Loucy (cell line): ENCODE measurements at regions not wholly inside any gene's neighbourhood (a gene's known extent, or its start where the extent isn't known, plus 50 kb on each side); places are given as distances from the start of the nearest gene placed in this dataset.

Source experiments
- H2AFZ ChIP-seq: fragments of 200-600 bp; sonication (generic); 2 replicates; pipeline ENCODE4 v1.6.0; 2016; ENCODE audit warnings: antibody characterized with exemption, mild to moderate bottlenecking, low read length, moderate library complexity
- H3F3A ChIP-seq: fragments of 200-600 bp; 2 replicates; pipeline ENCODE4 v1.6.0; 2016; ENCODE audit warnings: antibody characterized with exemption, low read depth, mild to moderate bottlenecking
- H3K27me3 ChIP-seq: fragments of 200-600 bp; sonication (generic); 2 replicates; pipeline ENCODE4 v1.6.1; 2014; ENCODE audit warnings: low read length, mild to moderate bottlenecking; ENCODE audit not compliant: insufficient read depth, poor library complexity, severe bottlenecking
- H3K36me3 ChIP-seq: fragments of 200-600 bp; sonication (generic); 2 replicates; pipeline ENCODE4 v1.6.1; 2016; ENCODE audit warnings: low read length; ENCODE audit not compliant: insufficient read depth
- H3K4me1 ChIP-seq: fragments of 200-600 bp; sonication (generic); 2 replicates; pipeline ENCODE4 v1.5.1; 2014; ENCODE audit warnings: low read length, mild to moderate bottlenecking; ENCODE audit not compliant: insufficient read depth, poor library complexity, severe bottlenecking
- H3K4me2 ChIP-seq: fragments of 200-600 bp; sonication (generic); 2 replicates; pipeline ENCODE4 v1.6.0; 2014; ENCODE audit warnings: antibody characterized with exemption, low read length, low read depth, mild to moderate bottlenecking; ENCODE audit not compliant: poor library complexity, severe bottlenecking
- H3K4me3 ChIP-seq: fragments of 200-600 bp; sonication (generic); 2 replicates; pipeline ENCODE4 v1.5.1; 2014; ENCODE audit warnings: low read length, mild to moderate bottlenecking, mixed read lengths; ENCODE audit not compliant: poor library complexity, severe bottlenecking
- H3K79me2 ChIP-seq: fragments of 200-600 bp; sonication (generic); 2 replicates; pipeline ENCODE4 v1.6.1; 2014; ENCODE audit warnings: low read length; ENCODE audit not compliant: insufficient read depth
- H3K9ac ChIP-seq: fragments of 200-600 bp; sonication (generic); 2 replicates; pipeline ENCODE4 v1.6.0; 2014; ENCODE audit warnings: mild to moderate bottlenecking, low read depth, low read length, moderate library complexity; ENCODE audit not compliant: poor library complexity, severe bottlenecking
- H3K9me2 ChIP-seq: fragments of 200-600 bp; sonication (generic); replicated peaks from 2 replicates; pipeline ENCODE4 v1.6.1; 2016; ENCODE audit warnings: low read depth, low read length, mixed read lengths
- H3K9me3 ChIP-seq: fragments of 200-600 bp; sonication (generic); 2 replicates; pipeline ENCODE4 v1.6.1; 2014; ENCODE audit warnings: mild to moderate bottlenecking, antibody characterized with exemption, low read length, low read depth; ENCODE audit not compliant: insufficient read depth
- H4K20me1 ChIP-seq: fragments of 200-600 bp; sonication (generic); 2 replicates; pipeline ENCODE4 v1.6.0; 2014; ENCODE audit warnings: antibody characterized with exemption, low read length, mild to moderate bottlenecking; ENCODE audit not compliant: insufficient read depth, poor library complexity, severe bottlenecking
- EZH2phosphoT487 ChIP-seq: fragments of 200-600 bp; IDR thresholded peaks from 2 replicates; pipeline ENCODE4 v1.6.1; 2018; ENCODE audit warnings: antibody characterized with exemption, mild to moderate bottlenecking, moderate library complexity, borderline replicate concordance
- TF ChIP-seq, protein P1 (sequence below): fragments of 200-600 bp; sonication (generic); conservative IDR thresholded peaks from 2 replicates; pipeline ENCODE4 v1.5.1; 2014; ENCODE audit warnings: mild to moderate bottlenecking, antibody characterized with exemption, low read length

DNA sequence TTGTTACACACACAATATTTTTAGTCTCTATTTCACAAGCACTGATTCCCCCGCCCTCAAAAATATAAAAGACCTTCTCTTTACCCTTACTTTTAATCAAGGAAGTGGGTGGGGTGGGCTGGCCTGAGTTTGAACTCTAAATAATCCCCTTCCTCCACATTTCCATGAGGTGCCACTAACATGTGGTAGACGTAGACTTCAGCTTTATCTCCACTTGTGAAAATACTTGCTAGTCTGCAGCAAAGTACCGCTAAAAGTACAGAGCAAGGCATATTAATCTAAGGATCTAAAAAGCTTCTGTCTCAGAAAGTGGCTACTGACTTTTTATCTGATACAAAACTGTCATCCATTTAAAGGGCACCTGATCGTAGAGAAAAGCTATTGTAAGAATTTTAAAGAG is 739.6 kb upstream of the SLC10A2 start:
- Histone ChIP-seq H4K20me1 (no peaks in the 10 kb centered on the region), H3K9ac (no peak overlapping the region), H2AFZ (no peak overlapping the region), H3K36me3 (no peaks in the 10 kb centered on the region), H3K79me2 (no peaks in the 10 kb centered on the region), H3F3A (no peaks in the 10 kb centered on the region), H3K27me3 (no peaks in the 10 kb centered on the region), H3K4me2 (no peak overlapping the region), H3K9me2 (no peaks in the 10 kb centered on the region), H3K4me1 (no peaks in the 10 kb centered on the region), H3K9me3 (no peaks in the 10 kb centered on the region), H3K4me3 (no peak overlapping the region)
- TF ChIP-seq, protein P1, sequence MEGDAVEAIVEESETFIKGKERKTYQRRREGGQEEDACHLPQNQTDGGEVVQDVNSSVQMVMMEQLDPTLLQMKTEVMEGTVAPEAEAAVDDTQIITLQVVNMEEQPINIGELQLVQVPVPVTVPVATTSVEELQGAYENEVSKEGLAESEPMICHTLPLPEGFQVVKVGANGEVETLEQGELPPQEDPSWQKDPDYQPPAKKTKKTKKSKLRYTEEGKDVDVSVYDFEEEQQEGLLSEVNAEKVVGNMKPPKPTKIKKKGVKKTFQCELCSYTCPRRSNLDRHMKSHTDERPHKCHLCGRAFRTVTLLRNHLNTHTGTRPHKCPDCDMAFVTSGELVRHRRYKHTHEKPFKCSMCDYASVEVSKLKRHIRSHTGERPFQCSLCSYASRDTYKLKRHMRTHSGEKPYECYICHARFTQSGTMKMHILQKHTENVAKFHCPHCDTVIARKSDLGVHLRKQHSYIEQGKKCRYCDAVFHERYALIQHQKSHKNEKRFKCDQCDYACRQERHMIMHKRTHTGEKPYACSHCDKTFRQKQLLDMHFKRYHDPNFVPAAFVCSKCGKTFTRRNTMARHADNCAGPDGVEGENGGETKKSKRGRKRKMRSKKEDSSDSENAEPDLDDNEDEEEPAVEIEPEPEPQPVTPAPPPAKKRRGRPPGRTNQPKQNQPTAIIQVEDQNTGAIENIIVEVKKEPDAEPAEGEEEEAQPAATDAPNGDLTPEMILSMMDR, result no peak
- TF ChIP-seq EZH2phosphoT487, result no peak

DNA sequence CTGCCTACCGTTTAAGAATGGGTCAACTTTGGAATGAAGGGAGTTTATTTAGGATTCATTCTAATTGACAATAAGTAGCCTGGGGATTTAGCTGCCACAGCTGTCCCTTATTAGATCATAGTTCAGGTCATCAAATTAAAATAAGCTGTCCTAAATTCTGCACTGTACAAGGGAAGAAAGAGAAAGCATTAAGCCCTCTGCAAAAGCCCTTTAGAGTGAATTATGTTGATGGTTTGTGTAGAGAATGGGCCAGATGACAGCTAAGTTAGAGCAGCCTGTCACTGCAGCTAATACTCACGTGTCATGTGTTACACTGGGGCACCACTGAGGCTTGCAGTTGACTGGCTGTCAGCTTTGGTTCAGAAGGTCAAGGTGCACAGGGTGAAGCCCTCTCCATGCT is 737.1 kb upstream of the SLC10A2 start:
- Histone ChIP-seq H2AFZ (no peak overlapping the region), H3K4me2 (no peak overlapping the region), H3F3A (no peaks in the 10 kb centered on the region), H3K4me1 (no peaks in the 10 kb centered on the region), H3K9me2 (no peaks in the 10 kb centered on the region), H3K4me3 (no peak overlapping the region), H3K9ac (no peak overlapping the region), H3K9me3 (no peaks in the 10 kb centered on the region), H4K20me1 (no peaks in the 10 kb centered on the region), H3K79me2 (no peaks in the 10 kb centered on the region), H3K36me3 (no peaks in the 10 kb centered on the region), H3K27me3 (no peaks in the 10 kb centered on the region)
- no peak for TF ChIP-seq EZH2phosphoT487
- TF ChIP-seq, protein P1, result no peak

DNA sequence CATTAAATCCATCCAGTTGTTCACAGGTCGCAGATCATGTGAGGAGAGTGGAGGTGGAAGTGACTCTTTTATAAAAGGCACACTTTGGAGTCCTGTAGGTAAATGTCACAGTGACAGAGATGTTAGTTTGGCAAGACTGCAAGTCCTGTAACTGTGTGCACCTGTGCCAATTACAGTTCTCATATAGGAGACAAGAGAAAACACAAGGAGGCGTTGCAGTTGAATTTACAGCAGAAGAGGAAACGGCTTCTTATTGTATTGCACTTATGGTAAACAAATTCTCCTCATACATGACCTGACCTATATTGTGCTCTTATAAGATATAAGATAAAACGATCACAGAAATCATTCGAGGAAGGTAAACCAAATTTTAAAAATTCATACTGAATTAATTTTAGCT is 732.8 kb upstream of the SLC10A2 start:
- Histone ChIP-seq H3F3A (no peaks in the 10 kb centered on the region), H3K79me2 (no peaks in the 10 kb centered on the region), H3K9ac (no peak overlapping the region), H3K4me2 (no peak overlapping the region), H3K4me3 (no peak overlapping the region), H3K9me3 (no peaks in the 10 kb centered on the region), H2AFZ (no peak overlapping the region), H3K4me1 (no peaks in the 10 kb centered on the region), H3K36me3 (no peaks in the 10 kb centered on the region), H3K27me3 (no peaks in the 10 kb centered on the region), H3K9me2 (no peaks in the 10 kb centered on the region), H4K20me1 (no peaks in the 10 kb centered on the region)
- TF ChIP-seq, protein P1, result no peak
